H9 (cell line): ENCODE measurements at regions not wholly inside any gene's neighbourhood (a gene's known extent, or its start where the extent isn't known, plus 50 kb on each side); places are given as distances from the start of the nearest gene placed in this dataset.

Experiments used
- DNase-seq: peaks from one replicate; pipeline ENCODE4 v3.0.0-alpha.2; 2017
- H2AFZ ChIP-seq: one replicate; pipeline ENCODE4 v1.6.1; 2013; ENCODE audit warnings: mild to moderate bottlenecking, low read length, control low read depth, moderate library complexity
- H2AK5ac ChIP-seq: 2 replicates; pipeline ENCODE4 v1.6.1; 2013; ENCODE audit warnings: low read length, control low read depth, mixed read lengths; ENCODE audit not compliant: insufficient read length
- H2BK120ac ChIP-seq: one replicate; pipeline ENCODE4 v1.6.1; 2013; ENCODE audit warnings: low read depth, mild to moderate bottlenecking, low read length, control low read depth, inconsistent platforms; ENCODE audit not compliant: poor library complexity, severe bottlenecking
- H2BK12ac ChIP-seq: 2 replicates; pipeline ENCODE4 v1.6.1; 2013; ENCODE audit warnings: low read length, control low read depth, mixed read lengths, low read depth; ENCODE audit not compliant: insufficient read length
- H2BK15ac ChIP-seq: 2 replicates; pipeline ENCODE4 v1.6.1; 2013; ENCODE audit warnings: low read depth, low read length, control low read depth
- H2BK20ac ChIP-seq: one replicate; pipeline ENCODE4 v1.6.1; 2013; ENCODE audit warnings: low read depth, mild to moderate bottlenecking, low read length, control low read depth, inconsistent platforms; ENCODE audit not compliant: poor library complexity, severe bottlenecking
- H2BK5ac ChIP-seq: 2 replicates; pipeline ENCODE4 v1.6.1; 2013; ENCODE audit warnings: low read length, control low read depth, mixed read lengths; ENCODE audit not compliant: insufficient read length
- H3K14ac ChIP-seq: 2 replicates; pipeline ENCODE4 v1.6.1; 2013; ENCODE audit warnings: low read length, control low read depth; ENCODE audit not compliant: insufficient read depth
- H3K18ac ChIP-seq: 2 replicates; pipeline ENCODE4 v1.6.1; 2013; ENCODE audit warnings: low read depth, mild to moderate bottlenecking, mixed read lengths, low read length, control low read depth; ENCODE audit not compliant: insufficient read length
- H3K23ac ChIP-seq: 2 replicates; pipeline ENCODE4 v1.6.1; 2013; ENCODE audit warnings: low read length, control low read depth, mixed read lengths, low read depth; ENCODE audit not compliant: insufficient read length
- H3K23me2 ChIP-seq: 2 replicates; pipeline ENCODE4 v1.6.1; 2013; ENCODE audit warnings: low read depth, mild to moderate bottlenecking, mixed read lengths, low read length, control low read depth; ENCODE audit not compliant: insufficient read length, poor library complexity, severe bottlenecking
- H3K27ac ChIP-seq: 2 replicates; pipeline ENCODE4 v1.5.1; 2013; ENCODE audit warnings: low read length, control low read depth, mixed read lengths, low read depth; ENCODE audit not compliant: insufficient read length
- H3K27me3 ChIP-seq: 2 replicates; pipeline ENCODE4 v1.6.1; 2013; ENCODE audit warnings: low read length, control low read depth, inconsistent platforms; ENCODE audit not compliant: insufficient read depth
- H3K4ac ChIP-seq: 2 replicates; pipeline ENCODE4 v1.6.1; 2013; ENCODE audit warnings: low read depth, mild to moderate bottlenecking, control low read depth, inconsistent platforms, low read length, moderate library complexity
- H3K4me1 ChIP-seq: 2 replicates; pipeline ENCODE4 v1.6.1; 2013; ENCODE audit warnings: low read length, control low read depth, inconsistent platforms; ENCODE audit not compliant: insufficient read depth
- H3K4me2 ChIP-seq: 2 replicates; pipeline ENCODE4 v1.6.1; 2013; ENCODE audit warnings: low read length, control low read depth, mixed read lengths; ENCODE audit not compliant: insufficient read length, insufficient read depth
- H3K56ac ChIP-seq: 2 replicates; pipeline ENCODE4 v1.6.1; 2013; ENCODE audit warnings: low read depth, mild to moderate bottlenecking, mixed read lengths, low read length, control low read depth; ENCODE audit not compliant: insufficient read length
- H3K79me1 ChIP-seq: 2 replicates; pipeline ENCODE4 v1.6.1; 2013; ENCODE audit warnings: low read depth, mild to moderate bottlenecking, moderate library complexity, low read length, control low read depth, inconsistent platforms; ENCODE audit not compliant: insufficient read depth, poor library complexity, severe bottlenecking
- H3K79me2 ChIP-seq: 2 replicates; pipeline ENCODE4 v1.6.1; 2013; ENCODE audit warnings: low read length, control low read depth, inconsistent platforms; ENCODE audit not compliant: insufficient read depth
- H3K9ac ChIP-seq: 2 replicates; pipeline ENCODE4 v1.6.1; 2013; ENCODE audit warnings: low read length, control low read depth, mixed read lengths; ENCODE audit not compliant: insufficient read length; ENCODE audit errors: extremely low read depth
- H3K9me3 ChIP-seq: one replicate; pipeline ENCODE4 v1.6.1; 2013; ENCODE audit warnings: low read depth, low read length, inconsistent platforms; ENCODE audit not compliant: control insufficient read depth
- H3T11ph ChIP-seq: one replicate; pipeline ENCODE4 v1.6.1; 2013; ENCODE audit warnings: mild to moderate bottlenecking, low read length, control low read depth, inconsistent platforms
- H4K20me1 ChIP-seq: one replicate; pipeline ENCODE4 v1.6.1; 2013; ENCODE audit not compliant: control insufficient read depth, insufficient read length, insufficient read depth
- H4K5ac ChIP-seq: 2 replicates; pipeline ENCODE4 v1.6.1; 2013; ENCODE audit warnings: low read depth, mild to moderate bottlenecking, mixed read lengths, low read length, control low read depth; ENCODE audit not compliant: insufficient read length
- H4K8ac ChIP-seq: replicated peaks from 2 replicates; pipeline ENCODE4 v1.6.1; 2013; ENCODE audit warnings: low read length, control low read depth, mixed read lengths, low read depth; ENCODE audit not compliant: insufficient read length
- H4K91ac ChIP-seq: 2 replicates; pipeline ENCODE4 v1.6.1; 2013; ENCODE audit warnings: low read depth, mild to moderate bottlenecking, moderate library complexity, mixed read lengths, low read length, control low read depth; ENCODE audit not compliant: insufficient read length
- H3K27ac Mint-ChIP-seq, 3 experiments: 2 replicates in 2 of 3; 3 replicates in 1 of 3; pipeline ENCODE4 v1.8.0; 2020 to 2021; ENCODE audit warnings: mixed read lengths in 3 of 3, mild to moderate bottlenecking in 1 of 3, moderate library complexity in 1 of 3
- H3K27me3 Mint-ChIP-seq: 2 replicates; pipeline ENCODE4 v1.8.0; 2021; ENCODE audit warnings: low read depth, mild to moderate bottlenecking, moderate library complexity, mixed read lengths
- H3K36me3 Mint-ChIP-seq, 3 experiments: 2 replicates in 2 of 3; 3 replicates in 1 of 3; pipeline ENCODE4 v1.8.0; 2020 to 2021; ENCODE audit warnings: low read depth in 3 of 3, mixed read lengths in 3 of 3; ENCODE audit not compliant: insufficient read depth in 1 of 3
- H3K4me1 Mint-ChIP-seq, 2 experiments: 2 replicates each; pipeline ENCODE4 v1.8.0; 2020; ENCODE audit warnings: mixed read lengths in 2 of 2
- H3K4me3 Mint-ChIP-seq, 2 experiments: 2 replicates in 1 of 2; 3 replicates in 1 of 2; pipeline ENCODE4 v1.8.0; 2020 to 2021; ENCODE audit warnings: mild to moderate bottlenecking in 2 of 2, mixed read lengths in 2 of 2, moderate library complexity in 1 of 2
- H3K9me3 Mint-ChIP-seq, 2 experiments: 2 replicates in 1 of 2; 3 replicates in 1 of 2; pipeline ENCODE4 v1.8.0; 2020; ENCODE audit warnings: mild to moderate bottlenecking in 2 of 2, mixed read lengths in 2 of 2, moderate library complexity in 1 of 2
- CTCF ChIP-seq: fragments of 200-600 bp; sonication (generic); conservative IDR thresholded peaks from 3 replicates; pipeline ENCODE4 v1.8.0; 2021; ENCODE audit warnings: antibody characterized with exemption, mild to moderate bottlenecking
- WGBS: extraction: QIAGEN DNeasy Blood & Tissue Kit; methylation state at CpG from one replicate; pipeline ENCODE4 v1.1.7; 2013; ENCODE audit warnings: missing lambda C conversion rate, low lambda C conversion rate, mixed read lengths; ENCODE audit not compliant: insufficient read length; ENCODE audit errors: extremely low coverage; 5-methylcytosine and 5-hydroxymethylcytosine counted together

GRCh38 chr7:130899638-130900401 is 165.8 kb upstream of the KLF14 start:
- Histone ChIP-seq H2BK15ac (no peak overlapping the region), H3K4me2 (no peak overlapping the region), H3T11ph (no peak overlapping the region), H3K9ac (no peak overlapping the region), H3K27ac (no peak overlapping the region), H3K4me1 (peaks cover 4% of the 10 kb centered on the region; the same call in 1 of the 2 replicates), H2BK12ac (no peak overlapping the region), H3K56ac (no peak overlapping the region), H4K8ac (no peak overlapping the region), H3K9me3 (no peaks in the 10 kb centered on the region), H3K79me1 (no peaks in the 10 kb centered on the region), H4K5ac (no peak overlapping the region), H3K27me3 (no peaks in the 10 kb centered on the region), H3K23ac (no peak overlapping the region), H4K91ac (no peak overlapping the region), H2AK5ac (no peak overlapping the region), H3K14ac (no peak overlapping the region), H2BK20ac (no peak overlapping the region), H2AFZ (no peak overlapping the region), H4K20me1 (no peaks in the 10 kb centered on the region), H2BK120ac (no peak overlapping the region), H2BK5ac (no peak overlapping the region), H3K18ac (no peak overlapping the region), H3K23me2 (no peaks in the 10 kb centered on the region), H3K4ac (no peak overlapping the region), H3K79me2 (no peaks in the 10 kb centered on the region)
- peaks cover 0 to 3% of the 10 kb centered on the region in 2 experiments; a peak in 1 of 5 replicates for H3K9me3 Mint-ChIP-seq
- no peak for DNase-seq
- H3K4me3 Mint-ChIP-seq = no peak overlapping the region
- no peak for TF ChIP-seq CTCF
- no peaks in the 10 kb centered on the region for H3K27me3 Mint-ChIP-seq
- peak overlapping the region in 2 of 3 experiments; percentile 2 to 30; a peak in 1 of 7 replicates for H3K27ac Mint-ChIP-seq
- H3K36me3 Mint-ChIP-seq = peaks cover 0 to 2% (median 0%) of the 10 kb centered on the region in 3 experiments; a peak in 2 of 7 replicates
- H3K4me1 Mint-ChIP-seq = peaks cover 69 to 70% of the 10 kb centered on the region in 2 experiments
- no CpG with 5 or more reads among the region's 15 CpGs for WGBS
